H1 (cell line): ENCODE measurements at regions not wholly inside any gene's neighbourhood (a gene's known extent, or its start where the extent isn't known, plus 50 kb on each side); places are given as distances from the start of the nearest gene placed in this dataset.

Source experiments
- CTCF ChIP-seq, 3 experiments: IDR thresholded peaks; 1 replicate in 2 of 3; 2 replicates in 1 of 3; pipeline versions ENCODE4 v1.5.1 to v1.6.1; 2011; ENCODE audit warnings: low read length in 3 of 3, mild to moderate bottlenecking in 3 of 3, inconsistent platforms in 2 of 3, low read depth in 1 of 3, moderate library complexity in 1 of 3; ENCODE audit not compliant: insufficient read depth in 1 of 3; ENCODE audit errors: control extremely low read depth in 1 of 3
- RFX5 ChIP-seq: IDR thresholded peaks from 2 replicates; pipeline ENCODE4 v1.6.1; 2011; ENCODE audit warnings: low read depth, low read length, improper control_type of control experiment, borderline replicate concordance

GRCh38 chr1:38451541-38451993 is 405.0 kb upstream of the POU3F1 start:
- TF ChIP-seq CTCF (IDR thresholded peaks at IDR 0.05; ENCODE audit: control extremely low read depth in 1 of 3, insufficient read depth in 1 of 3, low read depth in 1 of 3, low read length in 3 of 3) (no peak), RFX5 (no peak)
